ENCODE measurements at regions not wholly inside any gene's neighbourhood (a gene's known extent, or its start where the extent isn't known, plus 50 kb on each side); places are given as distances from the start of the nearest gene placed in this dataset.
"Not testable (repeated sequence)": the region's sequence is repeated elsewhere in the genome, so short reads cannot be mapped to it uniquely, and the experiment has no call there.

DNA sequence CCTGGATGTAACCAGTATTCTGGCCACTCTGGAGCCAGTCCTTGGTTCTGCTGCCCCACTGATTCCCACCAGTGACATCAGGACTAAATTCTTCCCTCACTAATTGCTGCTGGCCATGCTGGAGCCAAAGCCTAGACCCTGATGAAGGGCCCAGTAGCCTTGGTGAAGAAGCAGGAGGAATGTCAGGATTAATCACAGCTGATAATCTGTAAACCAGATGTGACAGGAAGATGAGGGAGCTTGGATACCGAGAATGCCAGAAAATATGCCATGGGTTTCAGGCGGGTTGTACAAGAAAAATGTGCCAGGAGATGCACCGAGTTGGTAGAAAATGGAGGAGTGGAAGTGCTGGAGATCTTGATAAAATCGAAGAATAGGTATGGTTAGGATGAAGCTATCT, 119.0 kb upstream of the PPP2R5A start:
- no peak for TF ChIP-seq CTCF (IDR thresholded peaks at IDR 0.05; ENCODE audit: insufficient read depth, low read depth, low read length, missing control alignments)
- no peak for DNase-seq (ENCODE audit: low read depth)
- H3K4me3 ChIP-seq (ENCODE audit: low read length) = no peak overlapping the region

DNA sequence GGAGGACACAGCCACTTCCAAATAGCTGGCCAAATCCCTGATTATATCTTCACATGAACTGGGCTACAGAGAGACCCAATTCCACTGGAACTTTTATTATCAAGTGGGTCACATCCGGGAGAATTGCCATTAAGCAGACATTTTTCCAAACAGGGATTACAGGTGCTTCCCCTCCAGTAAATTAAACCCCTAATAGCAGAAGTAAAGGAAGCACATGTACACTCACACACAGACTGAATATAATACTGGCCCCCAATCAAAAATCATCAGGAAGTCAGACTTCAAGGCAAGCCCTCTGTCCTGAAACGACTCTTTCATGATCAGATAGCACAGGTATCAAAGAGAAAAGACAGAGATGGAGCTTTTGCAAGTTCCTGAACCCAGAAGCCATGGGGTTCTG, 118.6 kb upstream of the PPP2R5A start:
- no peak for DNase-seq (ENCODE audit: low read depth)
- TF ChIP-seq CTCF (IDR thresholded peaks at IDR 0.05; ENCODE audit: insufficient read depth, low read depth, low read length, missing control alignments) = no peak
- no peak overlapping the region for H3K4me3 ChIP-seq (ENCODE audit: low read length)

- TF ChIP-seq CTCF (IDR thresholded peaks at IDR 0.05; ENCODE audit: insufficient read depth, low read depth, low read length, missing control alignments) = no peak
- DNase-seq (ENCODE audit: low read depth) = no peak
- H3K4me3 ChIP-seq (ENCODE audit: low read length) = no peak overlapping the region
Measured at GRCh38 chr1:212167098-212167497, 118.1 kb upstream of the PPP2R5A start.

DNA sequence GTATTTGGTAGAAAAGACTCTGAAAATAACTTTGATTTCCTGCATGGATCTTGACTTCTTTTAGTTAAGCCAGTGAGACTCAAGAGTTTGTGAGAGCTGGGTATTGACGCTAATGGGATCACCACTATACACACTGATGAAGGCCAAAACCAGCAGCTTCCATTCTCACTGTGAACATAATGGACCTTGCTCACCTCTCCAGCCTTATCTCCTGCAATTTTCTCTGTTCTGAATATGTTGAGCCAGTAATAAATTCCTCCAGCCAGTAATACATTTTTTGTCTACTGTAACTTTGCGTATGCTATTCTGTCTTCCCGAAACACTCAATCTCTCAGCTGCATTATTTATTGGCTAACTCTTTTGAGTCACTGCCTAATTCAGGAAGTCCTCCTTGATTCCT, 111.6 kb upstream of the PPP2R5A start:
- H3K4me3 ChIP-seq (ENCODE audit: low read length) = no peak overlapping the region
- no peak for DNase-seq (ENCODE audit: low read depth)
- no peak for TF ChIP-seq CTCF (IDR thresholded peaks at IDR 0.05; ENCODE audit: insufficient read depth, low read depth, low read length, missing control alignments)

GRCh38 chr1:212174295-212174694, 110.9 kb upstream of the PPP2R5A start:
- H3K4me3 ChIP-seq (ENCODE audit: low read length); DNase-seq (ENCODE audit: low read depth): not testable (repeated sequence)

DNA sequence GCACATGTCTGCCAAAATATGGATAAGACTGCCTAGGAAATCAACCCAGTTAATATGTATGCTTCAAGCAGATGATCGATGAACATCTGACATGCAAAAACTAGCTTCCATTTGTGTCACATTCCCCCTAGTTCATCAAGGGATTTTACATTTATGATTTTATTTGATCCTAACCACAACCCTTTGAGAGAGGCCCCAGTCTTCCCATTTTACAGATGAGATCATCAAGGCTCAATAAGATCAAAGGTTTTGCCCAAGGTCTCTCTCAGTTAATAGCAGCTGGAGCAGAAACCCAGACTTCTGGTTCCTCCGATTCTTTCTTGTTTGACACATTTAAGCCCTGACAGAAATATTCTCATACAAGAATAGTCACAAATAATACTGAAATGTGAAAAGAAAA, 107.7 kb upstream of the PPP2R5A start:
- TF ChIP-seq CTCF (IDR thresholded peaks at IDR 0.05; ENCODE audit: insufficient read depth, low read depth, low read length, missing control alignments) = no peak
- H3K4me3 ChIP-seq (ENCODE audit: low read length) = no peak overlapping the region
- no peak for DNase-seq (ENCODE audit: low read depth)

DNA sequence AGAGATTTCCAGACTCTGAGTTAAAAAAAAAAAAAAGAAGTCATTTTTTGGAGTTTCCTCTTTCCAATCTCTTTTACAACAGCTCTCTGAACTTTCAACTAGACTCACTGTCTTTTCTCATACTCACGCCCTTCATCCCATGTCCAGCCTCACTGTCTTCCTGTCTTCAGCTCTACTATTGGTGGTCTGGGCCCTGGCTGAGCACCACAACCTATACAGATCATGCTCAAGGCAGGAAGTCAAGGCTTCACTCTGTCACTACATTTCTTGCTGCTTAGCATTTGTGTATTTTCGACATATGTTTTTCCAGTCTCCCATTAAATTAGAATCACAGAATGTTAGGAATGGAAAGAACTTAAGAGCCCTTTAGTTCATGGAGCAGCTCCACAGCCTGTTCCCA, 106.4 kb upstream of the PPP2R5A start:
- H3K4me3 ChIP-seq (ENCODE audit: low read length) = no peak overlapping the region
- DNase-seq (ENCODE audit: low read depth) = no peak
- no peak for TF ChIP-seq CTCF (IDR thresholded peaks at IDR 0.05; ENCODE audit: insufficient read depth, low read depth, low read length, missing control alignments)

Measured in epithelial cell of esophagus (primary cell).